ENCODE measurements at regions not wholly inside any gene's neighbourhood (a gene's known extent, or its start where the extent isn't known, plus 50 kb on each side); places are given as distances from the start of the nearest gene placed in this dataset.

DNA sequence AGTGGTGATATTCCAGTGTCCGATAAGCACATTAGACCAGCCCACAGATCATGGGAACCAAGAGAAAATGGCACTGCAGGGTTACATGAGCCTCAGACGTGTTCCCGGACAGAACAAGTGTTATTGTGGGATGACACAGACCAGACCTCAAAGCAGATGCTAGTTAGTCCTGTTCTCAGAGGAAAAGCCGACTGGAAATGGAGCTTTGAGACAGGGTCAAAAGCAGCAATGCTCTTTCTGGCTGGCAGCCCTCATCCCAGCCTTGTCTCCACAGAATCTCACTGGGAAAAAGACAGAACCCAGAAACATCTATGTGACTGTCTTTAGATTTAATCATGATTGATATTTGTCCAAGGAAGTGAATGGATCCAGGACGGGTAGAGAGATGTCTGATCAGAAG lies 506.8 kb downstream of the INSC start:
- no peak overlapping the region for H3K4me3 ChIP-seq
- DNase-seq, result no peak
- H3K9ac ChIP-seq (ENCODE audit: low read depth in 2 of 2, low read length in 2 of 2), result no peak overlapping the region
- H3K9me3 ChIP-seq, result no peaks in the 10 kb centered on the region
- H3K27ac ChIP-seq, result no peak overlapping the region
- H3K27me3 ChIP-seq, result no peaks in the 10 kb centered on the region
- H3K4me1 ChIP-seq, result no peaks in the 10 kb centered on the region
- TF ChIP-seq CTCF (IDR thresholded peaks at IDR 0.05), result no peak
- intact Hi-C loops (cut with DNase I), result no loop called here
- no peaks in the 10 kb centered on the region for H3K36me3 ChIP-seq

DNA sequence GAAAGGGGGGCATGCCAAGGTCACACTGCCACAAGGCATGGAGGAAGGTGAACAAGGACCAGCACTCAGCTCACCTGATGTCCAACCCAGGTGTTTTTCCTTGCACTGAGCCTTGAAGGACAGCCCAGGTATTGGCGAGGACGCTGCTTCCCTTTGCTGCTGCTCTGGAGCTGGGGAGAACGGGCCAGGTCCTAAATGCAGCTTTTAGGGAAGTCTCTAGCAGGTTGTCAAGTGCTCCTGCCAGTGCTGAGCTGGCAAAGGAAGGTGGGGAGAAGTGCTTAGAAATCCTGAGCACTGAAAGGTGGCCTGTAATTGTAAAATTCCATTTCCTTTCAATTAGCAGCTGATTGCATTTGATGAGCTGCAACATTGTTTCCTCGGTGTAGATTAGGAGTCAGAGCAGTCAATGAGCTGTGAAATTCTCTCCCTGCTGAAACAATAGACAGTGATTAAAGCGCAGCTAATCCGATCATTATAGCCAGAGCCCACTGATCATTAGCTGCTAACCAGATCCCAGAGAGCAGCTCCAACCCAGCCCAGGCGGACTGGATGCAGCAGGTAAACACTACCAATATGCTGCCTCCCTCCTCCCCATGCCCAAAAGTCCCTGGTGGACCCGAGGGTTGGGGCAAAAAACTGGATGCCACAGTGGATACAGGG lies 507.6 kb downstream of the INSC start:
- TF ChIP-seq CTCF (IDR thresholded peaks at IDR 0.05), result no peak
- Histone ChIP-seq H3K4me1 (no peaks in the 10 kb centered on the region), H3K27ac (no peak overlapping the region), H3K27me3 (no peaks in the 10 kb centered on the region), H3K9ac (ENCODE audit: low read depth in 2 of 2, low read length in 2 of 2) (no peak overlapping the region), H3K36me3 (no peaks in the 10 kb centered on the region), H3K4me3 (no peak overlapping the region), H3K9me3 (no peaks in the 10 kb centered on the region)
- intact Hi-C loops (cut with DNase I), result no loop called here
- no peak for DNase-seq

GRCh38 chr11:15624701-15625100 lies 510.0 kb downstream of the INSC start:
- intact Hi-C loops (cut with DNase I), result no loop called here
- no peaks in the 10 kb centered on the region for H3K36me3 ChIP-seq
- no peak for TF ChIP-seq CTCF (IDR thresholded peaks at IDR 0.05)
- no peak for DNase-seq
- no peaks in the 10 kb centered on the region for H3K27me3 ChIP-seq
- H3K9me3 ChIP-seq, result no peaks in the 10 kb centered on the region
- H3K9ac ChIP-seq (ENCODE audit: low read depth in 2 of 2, low read length in 2 of 2), result no peak overlapping the region
- no peaks in the 10 kb centered on the region for H3K4me1 ChIP-seq
- no peak overlapping the region for H3K27ac ChIP-seq
- H3K4me3 ChIP-seq, result no peak overlapping the region

DNA sequence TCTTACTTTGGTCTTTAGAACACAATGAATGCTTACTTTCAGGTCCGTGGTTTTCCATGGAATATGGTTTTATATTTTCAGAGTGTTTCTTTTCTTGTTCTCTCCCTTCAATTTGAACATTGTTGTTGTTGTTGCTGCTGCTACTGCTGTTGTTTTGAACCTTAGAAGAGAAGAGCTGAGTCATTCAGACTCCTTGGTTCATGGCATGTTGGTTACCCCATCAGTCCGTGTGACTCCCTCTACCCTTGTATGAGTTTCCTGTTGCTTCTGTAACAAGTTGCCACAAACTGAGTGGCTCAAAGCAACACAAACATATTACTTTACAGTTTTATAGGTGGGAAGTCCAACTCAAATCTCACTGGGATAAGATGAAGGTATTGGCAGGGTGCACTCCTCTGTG lies 511.0 kb downstream of the INSC start:
- no peak overlapping the region for H3K9ac ChIP-seq (ENCODE audit: low read depth in 2 of 2, low read length in 2 of 2)
- no peaks in the 10 kb centered on the region for H3K9me3 ChIP-seq
- no peak overlapping the region for H3K27ac ChIP-seq
- intact Hi-C loops (cut with DNase I), result no loop called here
- H3K27me3 ChIP-seq, result no peaks in the 10 kb centered on the region
- no peaks in the 10 kb centered on the region for H3K4me1 ChIP-seq
- no peak for DNase-seq
- no peak overlapping the region for H3K4me3 ChIP-seq
- no peak for TF ChIP-seq CTCF (IDR thresholded peaks at IDR 0.05)
- H3K36me3 ChIP-seq, result no peaks in the 10 kb centered on the region

- Histone ChIP-seq H3K4me1 (no peaks in the 10 kb centered on the region), H3K9me3 (no peaks in the 10 kb centered on the region), H3K9ac (ENCODE audit: low read depth in 2 of 2, low read length in 2 of 2) (no peak overlapping the region), H3K4me3 (no peak overlapping the region), H3K36me3 (no peaks in the 10 kb centered on the region), H3K27me3 (no peaks in the 10 kb centered on the region), H3K27ac (no peak overlapping the region)
- intact Hi-C loops (cut with DNase I), result no loop called here
- no peak for DNase-seq
- TF ChIP-seq CTCF (IDR thresholded peaks at IDR 0.05), result no peak
These were observed 512.8 kb downstream of the INSC start for GRCh38 chr11:15627560-15627959.
